Hematopoietic multipotent progenitor cell treated with erythropoietin and hydrocortisone succinate and interleukin-3 and kit ligand, for 4 days (in vitro differentiated cells): ENCODE measurements at regions not wholly inside any gene's neighbourhood (a gene's known extent, or its start where the extent isn't known, plus 50 kb on each side); places are given as distances from the start of the nearest gene placed in this dataset.
"Not testable (repeated sequence)": the region's sequence is repeated elsewhere in the genome, so short reads cannot be mapped to it uniquely, and the experiment has no call there.

Source experiments
- DNase-seq: peaks from one replicate; pipeline ENCODE4 v3.0.0-alpha.2; 2015

- no peak for DNase-seq
Measured at GRCh38 chr3:170814822-170815221, 55.2 kb downstream of the RPL22L1 start.

- DNase-seq: no peak
Measured at GRCh38 chr3:170813266-170813665, 56.7 kb downstream of the RPL22L1 start.

- peak; percentile 94 for DNase-seq
Measured at GRCh38 chr3:170811928-170812591, 57.9 kb downstream of the RPL22L1 start.

- DNase-seq: no peak
Measured at GRCh38 chr3:170811515-170811914, 58.5 kb downstream of the RPL22L1 start.

GRCh38 chr3:170809975-170810357 is 60.0 kb downstream of the RPL22L1 start:
- no peak for DNase-seq

GRCh38 chr3:170809007-170809974 is 60.7 kb downstream of the RPL22L1 start:
- DNase-seq: peak; percentile 75

- no peak for DNase-seq
Measured at GRCh38 chr3:170808041-170808440, 62.0 kb downstream of the RPL22L1 start.

- DNase-seq: no peak
Measured at GRCh38 chr3:170806676-170807075, 63.3 kb downstream of the RPL22L1 start.

GRCh38 chr3:170806141-170806540 is 63.9 kb downstream of the RPL22L1 start:
- no peak for DNase-seq

- DNase-seq: not testable (repeated sequence)
Measured at GRCh38 chr3:170805296-170805695, 64.7 kb downstream of the RPL22L1 start.

- DNase-seq: not testable (repeated sequence)
Measured at GRCh38 chr3:170804634-170805033, 65.4 kb downstream of the RPL22L1 start.

GRCh38 chr3:170804078-170804477 is 65.9 kb downstream of the RPL22L1 start:
- DNase-seq: no peak

- DNase-seq: no peak
Measured at GRCh38 chr3:170802164-170803151, 67.5 kb downstream of the RPL22L1 start.

GRCh38 chr3:170801597-170801996 is 68.4 kb downstream of the RPL22L1 start:
- DNase-seq: no peak

- not testable (repeated sequence) for DNase-seq
Measured at GRCh38 chr3:170800275-170800674, 69.7 kb downstream of the RPL22L1 start.

- DNase-seq: no peak
Measured at GRCh38 chr3:170799009-170799408, 71.0 kb downstream of the RPL22L1 start.

GRCh38 chr3:170797685-170798084 is 72.3 kb downstream of the RPL22L1 start:
- no peak for DNase-seq

GRCh38 chr3:170792471-170792870 is 77.5 kb downstream of the RPL22L1 start:
- DNase-seq: no peak

- no peak for DNase-seq
Measured at GRCh38 chr3:170790647-170791046, 79.3 kb downstream of the RPL22L1 start.

- no peak for DNase-seq
Measured at GRCh38 chr3:170787464-170787863, 82.5 kb downstream of the RPL22L1 start.

- DNase-seq: no peak
Measured at GRCh38 chr3:170785454-170785853, 84.5 kb downstream of the RPL22L1 start.

GRCh38 chr3:170784406-170784805 is 85.6 kb downstream of the RPL22L1 start:
- no peak for DNase-seq

- DNase-seq: no peak
Measured at GRCh38 chr3:170780955-170781354, 89.0 kb downstream of the RPL22L1 start.
